HEK293 (cell line): ENCODE measurements at regions not wholly inside any gene's neighbourhood (a gene's known extent, or its start where the extent isn't known, plus 50 kb on each side); places are given as distances from the start of the nearest gene placed in this dataset.

Source experiments
- CTCF ChIA-PET: fragments of 350-600 bp; formaldehyde crosslinking; extraction: SDS; loops from one replicate; lab custom pipeline; 2021; ENCODE audit warnings: antibody characterized with exemption; lab: Yijun Ruan, JAX
- POLR2A ChIA-PET: fragments of 300-600 bp; formaldehyde crosslinking; extraction: SDS; loops from one replicate; lab custom pipeline; 2020; ENCODE audit warnings: antibody characterized with exemption, inconsistent platforms; lab: Yijun Ruan, JAX
- H3K27ac ChIP-seq: fragments of 200-500 bp; sonication (Bioruptor generic); 2 replicates; pipeline ENCODE4 v1.5.1; 2014; ENCODE audit warnings: low read depth, low read length, control low read depth, inconsistent platforms; ENCODE audit errors: extremely low read depth
- H3K36me3 ChIP-seq, 2 experiments: fragments of 200-500 bp in 1 of 2; sonication (Bioruptor generic) in 1 of 2; 1 replicate in 1 of 2; 2 replicates in 1 of 2; pipeline ENCODE4 v1.5.1; 2014 to 2017; ENCODE audit warnings: inconsistent platforms in 2 of 2, low read length in 2 of 2; ENCODE audit not compliant: control insufficient read depth in 2 of 2, insufficient read depth in 1 of 2
- H3K4me1 ChIP-seq: fragments of 200-500 bp; sonication (Bioruptor generic); 2 replicates; pipeline ENCODE4 v1.5.1; 2014; ENCODE audit warnings: mild to moderate bottlenecking, low read length, inconsistent platforms; ENCODE audit not compliant: control insufficient read depth, insufficient read depth
- H3K4me3 ChIP-seq: 2 replicates; pipeline ENCODE4 v1.5.1; 2011; ENCODE audit warnings: low read depth, mild to moderate bottlenecking, control low read depth, low read length, moderate library complexity
- H3K9me3 ChIP-seq: fragments of 200-500 bp; sonication (Bioruptor generic); 2 replicates; pipeline ENCODE4 v1.5.1; 2014; ENCODE audit warnings: low read depth, low read length, inconsistent platforms; ENCODE audit not compliant: control insufficient read depth, insufficient read depth
- SP7 ChIP-seq: fragments of 450-650 bp; formaldehyde crosslinking; IDR thresholded peaks from 2 replicates; pipeline ENCODE4 v1.5.1; 2016; ENCODE audit warnings: missing biosample characterization, missing genetic modification characterization
- YY1 ChIP-seq: fragments of 450-650 bp; formaldehyde crosslinking; IDR thresholded peaks from 2 replicates; pipeline ENCODE4 v1.5.1; 2018; ENCODE audit warnings: missing biosample characterization, missing genetic modification characterization
- ZBTB17 ChIP-seq: fragments of 450-650 bp; formaldehyde crosslinking; IDR thresholded peaks from 2 replicates; pipeline ENCODE4 v1.5.1; 2016; ENCODE audit warnings: missing biosample characterization, missing genetic modification characterization
- ZBTB7A ChIP-seq: fragments of 450-650 bp; formaldehyde crosslinking; IDR thresholded peaks from 2 replicates; pipeline ENCODE4 v1.5.1; 2016; ENCODE audit warnings: low read depth, missing biosample characterization, missing genetic modification characterization
- ZBTB8A ChIP-seq: fragments of 450-650 bp; formaldehyde crosslinking; IDR thresholded peaks from 2 replicates; pipeline ENCODE4 v1.5.1; 2016; ENCODE audit warnings: missing biosample characterization, missing genetic modification characterization
- ZNF510 ChIP-seq: fragments of 450-650 bp; formaldehyde crosslinking; IDR thresholded peaks from 2 replicates; pipeline ENCODE4 v1.5.1; 2018; ENCODE audit warnings: mild to moderate bottlenecking, missing genetic modification characterization, missing biosample characterization; ENCODE audit not compliant: insufficient replicate concordance
- ZNF544 ChIP-seq: fragments of 450-650 bp; formaldehyde crosslinking; IDR thresholded peaks from 2 replicates; pipeline ENCODE4 v1.5.0; 2017; ENCODE audit warnings: missing biosample characterization, missing genetic modification characterization
- ZNF660 ChIP-seq: fragments of 450-650 bp; IDR thresholded peaks from 2 replicates; pipeline ENCODE4 v1.5.1; 2018; ENCODE audit warnings: missing biosample characterization, mild to moderate bottlenecking, missing genetic modification characterization
- ZSCAN16 ChIP-seq: fragments of 450-650 bp; formaldehyde crosslinking; IDR thresholded peaks from 2 replicates; pipeline ENCODE4 v1.5.1; 2016; ENCODE audit warnings: missing biosample characterization, missing genetic modification characterization
- TF ChIP-seq, protein P1 (sequence below): fragments of 450-650 bp; formaldehyde crosslinking; IDR thresholded peaks from 2 replicates; pipeline ENCODE4 v1.5.1; 2016; ENCODE audit warnings: missing biosample characterization, missing genetic modification characterization, borderline replicate concordance
- TF ChIP-seq, protein P2 (sequence below): fragments of 450-650 bp; formaldehyde crosslinking; IDR thresholded peaks from 2 replicates; pipeline ENCODE4 v1.5.1; 2016; ENCODE audit warnings: missing biosample characterization, missing genetic modification characterization
- TF ChIP-seq, protein P3 (sequence below): fragments of 450-650 bp; formaldehyde crosslinking; conservative IDR thresholded peaks from 2 replicates; pipeline ENCODE4 v1.5.1; 2016; ENCODE audit warnings: low read depth, missing biosample characterization, missing genetic modification characterization
- TF ChIP-seq, protein P4 (sequence below): fragments of 450-650 bp; formaldehyde crosslinking; IDR thresholded peaks from 2 replicates; pipeline ENCODE4 v1.5.1; 2016; ENCODE audit warnings: missing biosample characterization, missing genetic modification characterization, low read depth
- TF ChIP-seq, protein P5 (sequence below): fragments of 450-650 bp; formaldehyde crosslinking; IDR thresholded peaks from 2 replicates; pipeline ENCODE4 v1.5.1; 2016; ENCODE audit warnings: missing biosample characterization, missing genetic modification characterization
- TF ChIP-seq, protein P6 (sequence below): fragments of 450-650 bp; formaldehyde crosslinking; IDR thresholded peaks from 2 replicates; pipeline ENCODE4; 2016; ENCODE audit warnings: missing biosample characterization, missing genetic modification characterization

DNA sequence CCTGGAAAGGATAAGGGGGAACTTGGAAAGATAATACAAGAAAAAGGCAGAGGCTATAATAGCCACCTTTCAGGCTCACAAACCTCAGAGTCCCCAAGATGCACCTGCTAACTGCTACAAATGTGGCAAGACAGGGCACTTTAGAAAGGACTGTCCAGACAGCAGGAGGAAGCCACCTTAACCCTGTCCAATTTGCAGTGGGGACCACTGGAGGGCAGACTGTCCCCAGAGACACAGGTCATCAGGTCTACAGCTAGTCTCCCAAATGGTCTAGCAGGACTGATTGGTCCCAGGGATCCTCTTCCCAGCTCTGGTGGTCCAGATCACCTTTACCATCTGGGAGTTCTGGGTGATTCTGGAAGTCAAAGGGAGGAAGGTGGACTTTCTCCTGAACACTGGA lies 882.5 kb upstream of the GBE1 start (continued):
- no peak for TF ChIP-seq SP7
- no peak for TF ChIP-seq ZBTB8A (tag by site-specific recombination)
- TF ChIP-seq, protein P1, sequence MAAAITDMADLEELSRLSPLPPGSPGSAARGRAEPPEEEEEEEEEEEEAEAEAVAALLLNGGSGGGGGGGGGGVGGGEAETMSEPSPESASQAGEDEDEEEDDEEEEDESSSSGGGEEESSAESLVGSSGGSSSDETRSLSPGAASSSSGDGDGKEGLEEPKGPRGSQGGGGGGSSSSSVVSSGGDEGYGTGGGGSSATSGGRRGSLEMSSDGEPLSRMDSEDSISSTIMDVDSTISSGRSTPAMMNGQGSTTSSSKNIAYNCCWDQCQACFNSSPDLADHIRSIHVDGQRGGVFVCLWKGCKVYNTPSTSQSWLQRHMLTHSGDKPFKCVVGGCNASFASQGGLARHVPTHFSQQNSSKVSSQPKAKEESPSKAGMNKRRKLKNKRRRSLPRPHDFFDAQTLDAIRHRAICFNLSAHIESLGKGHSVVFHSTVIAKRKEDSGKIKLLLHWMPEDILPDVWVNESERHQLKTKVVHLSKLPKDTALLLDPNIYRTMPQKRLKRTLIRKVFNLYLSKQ (tag by site-specific recombination): no peak
- no peak for TF ChIP-seq ZNF510 (tag by site-specific recombination)
- TF ChIP-seq, all 188 proteins: peak for 0

DNA sequence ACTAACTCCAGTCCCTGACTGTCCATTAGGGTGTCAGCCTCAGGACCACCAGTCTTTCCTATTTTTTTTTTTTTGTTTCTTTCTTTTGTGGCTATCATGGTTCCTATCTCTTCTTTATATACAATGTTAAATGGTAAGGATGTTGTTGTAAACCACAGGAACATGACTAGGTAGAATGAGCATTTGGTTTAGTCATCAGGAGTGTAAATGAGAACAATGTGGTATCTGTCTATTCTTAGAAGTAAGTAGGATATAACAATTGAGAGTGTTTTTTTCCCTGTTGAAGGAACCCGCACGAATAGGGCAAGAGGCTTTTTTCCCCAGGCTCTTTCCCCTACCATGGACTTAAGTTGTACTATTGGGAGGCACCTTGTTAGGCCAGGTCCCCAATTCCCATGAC lies 880.3 kb upstream of the GBE1 start:
- no peaks in the 10 kb centered on the region for H3K9me3 ChIP-seq
- TF ChIP-seq, protein P2, sequence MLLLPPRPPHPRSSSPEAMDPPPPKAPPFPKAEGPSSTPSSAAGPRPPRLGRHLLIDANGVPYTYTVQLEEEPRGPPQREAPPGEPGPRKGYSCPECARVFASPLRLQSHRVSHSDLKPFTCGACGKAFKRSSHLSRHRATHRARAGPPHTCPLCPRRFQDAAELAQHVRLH (tag by site-specific recombination): no peak
- TF ChIP-seq ZBTB17 (no peak), ZSCAN16 (tag by site-specific recombination) (no peak), YY1 (tag by site-specific recombination) (no peak), ZNF544 (no peak), ZNF660 (tag by site-specific recombination) (no peak), ZBTB7A (tag by site-specific recombination) (no peak)
- TF ChIP-seq, protein P3, sequence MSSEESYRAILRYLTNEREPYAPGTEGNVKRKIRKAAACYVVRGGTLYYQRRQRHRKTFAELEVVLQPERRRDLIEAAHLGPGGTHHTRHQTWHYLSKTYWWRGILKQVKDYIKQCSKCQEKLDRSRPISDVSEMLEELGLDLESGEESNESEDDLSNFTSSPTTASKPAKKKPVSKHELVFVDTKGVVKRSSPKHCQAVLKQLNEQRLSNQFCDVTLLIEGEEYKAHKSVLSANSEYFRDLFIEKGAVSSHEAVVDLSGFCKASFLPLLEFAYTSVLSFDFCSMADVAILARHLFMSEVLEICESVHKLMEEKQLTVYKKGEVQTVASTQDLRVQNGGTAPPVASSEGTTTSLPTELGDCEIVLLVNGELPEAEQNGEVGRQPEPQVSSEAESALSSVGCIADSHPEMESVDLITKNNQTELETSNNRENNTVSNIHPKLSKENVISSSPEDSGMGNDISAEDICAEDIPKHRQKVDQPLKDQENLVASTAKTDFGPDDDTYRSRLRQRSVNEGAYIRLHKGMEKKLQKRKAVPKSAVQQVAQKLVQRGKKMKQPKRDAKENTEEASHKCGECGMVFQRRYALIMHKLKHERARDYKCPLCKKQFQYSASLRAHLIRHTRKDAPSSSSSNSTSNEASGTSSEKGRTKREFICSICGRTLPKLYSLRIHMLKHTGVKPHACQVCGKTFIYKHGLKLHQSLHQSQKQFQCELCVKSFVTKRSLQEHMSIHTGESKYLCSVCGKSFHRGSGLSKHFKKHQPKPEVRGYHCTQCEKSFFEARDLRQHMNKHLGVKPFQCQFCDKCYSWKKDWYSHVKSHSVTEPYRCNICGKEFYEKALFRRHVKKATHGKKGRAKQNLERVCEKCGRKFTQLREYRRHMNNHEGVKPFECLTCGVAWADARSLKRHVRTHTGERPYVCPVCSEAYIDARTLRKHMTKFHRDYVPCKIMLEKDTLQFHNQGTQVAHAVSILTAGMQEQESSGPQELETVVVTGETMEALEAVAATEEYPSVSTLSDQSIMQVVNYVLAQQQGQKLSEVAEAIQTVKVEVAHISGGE (tag by site-specific recombination): no peak
- TF ChIP-seq, protein P4, sequence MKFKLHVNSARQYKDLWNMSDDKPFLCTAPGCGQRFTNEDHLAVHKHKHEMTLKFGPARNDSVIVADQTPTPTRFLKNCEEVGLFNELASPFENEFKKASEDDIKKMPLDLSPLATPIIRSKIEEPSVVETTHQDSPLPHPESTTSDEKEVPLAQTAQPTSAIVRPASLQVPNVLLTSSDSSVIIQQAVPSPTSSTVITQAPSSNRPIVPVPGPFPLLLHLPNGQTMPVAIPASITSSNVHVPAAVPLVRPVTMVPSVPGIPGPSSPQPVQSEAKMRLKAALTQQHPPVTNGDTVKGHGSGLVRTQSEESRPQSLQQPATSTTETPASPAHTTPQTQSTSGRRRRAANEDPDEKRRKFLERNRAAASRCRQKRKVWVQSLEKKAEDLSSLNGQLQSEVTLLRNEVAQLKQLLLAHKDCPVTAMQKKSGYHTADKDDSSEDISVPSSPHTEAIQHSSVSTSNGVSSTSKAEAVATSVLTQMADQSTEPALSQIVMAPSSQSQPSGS: no peak
- TF ChIP-seq, protein P5, sequence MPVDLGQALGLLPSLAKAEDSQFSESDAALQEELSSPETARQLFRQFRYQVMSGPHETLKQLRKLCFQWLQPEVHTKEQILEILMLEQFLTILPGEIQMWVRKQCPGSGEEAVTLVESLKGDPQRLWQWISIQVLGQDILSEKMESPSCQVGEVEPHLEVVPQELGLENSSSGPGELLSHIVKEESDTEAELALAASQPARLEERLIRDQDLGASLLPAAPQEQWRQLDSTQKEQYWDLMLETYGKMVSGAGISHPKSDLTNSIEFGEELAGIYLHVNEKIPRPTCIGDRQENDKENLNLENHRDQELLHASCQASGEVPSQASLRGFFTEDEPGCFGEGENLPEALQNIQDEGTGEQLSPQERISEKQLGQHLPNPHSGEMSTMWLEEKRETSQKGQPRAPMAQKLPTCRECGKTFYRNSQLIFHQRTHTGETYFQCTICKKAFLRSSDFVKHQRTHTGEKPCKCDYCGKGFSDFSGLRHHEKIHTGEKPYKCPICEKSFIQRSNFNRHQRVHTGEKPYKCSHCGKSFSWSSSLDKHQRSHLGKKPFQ (tag by site-specific recombination): no peak
- TF ChIP-seq, protein P6, sequence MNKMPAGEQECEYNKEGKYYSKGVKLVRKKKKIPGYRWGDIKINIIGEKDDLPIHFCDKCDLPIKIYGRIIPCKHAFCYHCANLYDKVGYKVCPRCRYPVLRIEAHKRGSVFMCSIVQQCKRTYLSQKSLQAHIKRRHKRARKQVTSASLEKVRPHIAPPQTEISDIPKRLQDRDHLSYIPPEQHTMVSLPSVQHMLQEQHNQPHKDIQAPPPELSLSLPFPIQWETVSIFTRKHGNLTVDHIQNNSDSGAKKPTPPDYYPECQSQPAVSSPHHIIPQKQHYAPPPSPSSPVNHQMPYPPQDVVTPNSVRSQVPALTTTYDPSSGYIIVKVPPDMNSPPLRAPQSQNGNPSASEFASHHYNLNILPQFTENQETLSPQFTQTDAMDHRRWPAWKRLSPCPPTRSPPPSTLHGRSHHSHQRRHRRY (tag by site-specific recombination): no peak
- POLR2A ChIA-PET: no interaction called here
- no peak overlapping the region for H3K27ac ChIP-seq
- H3K4me3 ChIP-seq: no peak overlapping the region
- no peaks in the 10 kb centered on the region for H3K4me1 ChIP-seq
- CTCF ChIA-PET: no interaction called here
- H3K36me3 ChIP-seq: no peaks in the 10 kb centered on the region
